ENCODE measurements at regions not wholly inside any gene's neighbourhood (a gene's known extent, or its start where the extent isn't known, plus 50 kb on each side); places are given as distances from the start of the nearest gene placed in this dataset.
A peak's percentile ranks its signal among the peaks of the same experiment; 100 is the strongest.

DNA sequence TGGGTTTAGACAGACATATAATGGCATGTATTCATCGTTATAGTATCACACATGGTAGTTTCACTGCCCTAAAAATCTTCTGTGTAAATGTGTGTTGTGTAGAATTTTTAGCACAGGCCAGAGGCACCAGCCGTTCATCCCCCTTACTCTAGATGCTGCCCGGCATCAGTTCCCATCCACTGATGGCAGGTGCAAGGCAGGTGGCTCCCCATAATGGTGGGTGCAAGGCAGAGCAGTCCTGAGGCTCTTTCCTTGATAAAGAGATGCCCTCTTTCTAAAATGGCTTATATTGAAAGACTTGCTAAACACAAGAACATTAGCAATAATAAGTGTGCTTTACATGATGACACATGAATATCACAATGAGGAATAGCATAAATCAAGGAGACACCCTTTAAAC lies 508.5 kb downstream of the EPHA4 start:
- ATAC-seq (no peak), FAIRE-seq (no peak), DNase-seq (ENCODE audit: low spot score) (no peak)
- Histone ChIP-seq H3K4me3 (replicated peaks in 1 of 3; ENCODE audit: insufficient read depth in 1 of 3, low read depth in 2 of 3, low read length in 3 of 3) (no peak overlapping the region), H2AFZ (ENCODE audit: low read length) (no peak overlapping the region), H3K9me3 (ENCODE audit: low read length) (peaks cover 27% of the 10 kb centered on the region), H3K27ac (ENCODE audit: extremely low read length, insufficient read depth, low read length) (no peak overlapping the region), H3K4me2 (ENCODE audit: low read depth, low read length) (no peak overlapping the region), H3K27me3 (ENCODE audit: control insufficient read depth in 1 of 2, insufficient read depth in 2 of 2, low read length in 2 of 2) (no peaks in the 10 kb centered on the region), H4K20me1 (ENCODE audit: insufficient read depth, low read length) (no peaks in the 10 kb centered on the region), H3K4me1 (ENCODE audit: insufficient read depth, low read length) (no peaks in the 10 kb centered on the region), H3K79me2 (ENCODE audit: insufficient read depth, low read length) (no peaks in the 10 kb centered on the region), H3K36me3 (replicated peaks in 1 of 2; ENCODE audit: control insufficient read depth in 1 of 2, insufficient read depth in 2 of 2, low read length in 2 of 2) (no peaks in the 10 kb centered on the region), H3K9ac (ENCODE audit: insufficient read depth, low read depth, low read length) (no peak overlapping the region)
- in situ Hi-C loops (cut with HindIII; ENCODE audit: extremely low pct_ligation_motif_present, low pct_unique_long_range_greater_than_20kb) (no loop called here), intact Hi-C loops (cut with micrococcal nuclease; ENCODE audit: unreplicated experiment) (no loop called here)
- TF ChIP-seq ARNTL (CRISPR knock-in tag; IDR thresholded peaks at IDR 0.05) (no peak), ZNF556 (CRISPR knock-in tag; IDR thresholded peaks at IDR 0.05; ENCODE audit: borderline replicate concordance) (no peak), ZNF570 (CRISPR knock-in tag; IDR thresholded peaks at IDR 0.05; ENCODE audit: borderline replicate concordance) (no peak), ZNF569 (CRISPR knock-in tag; IDR thresholded peaks at IDR 0.05; ENCODE audit: borderline replicate concordance) (no peak), MZF1 (CRISPR knock-in tag; IDR thresholded peaks at IDR 0.05; ENCODE audit: borderline replicate concordance) (no peak), JARID2 (CRISPR knock-in tag; IDR thresholded peaks at IDR 0.05; ENCODE audit: insufficient replicate concordance) (no peak), CBX2 (IDR thresholded peaks at IDR 0.05; ENCODE audit: low read depth, low read length) (no peak), CBX2 (CRISPR knock-in tag; IDR thresholded peaks at IDR 0.05; ENCODE audit: low read depth) (no peak), SPEN (CRISPR knock-in tag; IDR thresholded peaks at IDR 0.05; ENCODE audit: low read depth) (no peak)
- 2% methylated on average over 3 of the region's 3 CpGs for WGBS (ENCODE audit: low lambda C conversion rate)
- no TSS peak for BruUV-seq (replicated peaks)
- POLR2A ChIA-PET, result no interaction called here
- CTCF ChIA-PET (ENCODE audit: low intra/inter-chr PET ratio, low total read pairs), result no interaction called here

DNA sequence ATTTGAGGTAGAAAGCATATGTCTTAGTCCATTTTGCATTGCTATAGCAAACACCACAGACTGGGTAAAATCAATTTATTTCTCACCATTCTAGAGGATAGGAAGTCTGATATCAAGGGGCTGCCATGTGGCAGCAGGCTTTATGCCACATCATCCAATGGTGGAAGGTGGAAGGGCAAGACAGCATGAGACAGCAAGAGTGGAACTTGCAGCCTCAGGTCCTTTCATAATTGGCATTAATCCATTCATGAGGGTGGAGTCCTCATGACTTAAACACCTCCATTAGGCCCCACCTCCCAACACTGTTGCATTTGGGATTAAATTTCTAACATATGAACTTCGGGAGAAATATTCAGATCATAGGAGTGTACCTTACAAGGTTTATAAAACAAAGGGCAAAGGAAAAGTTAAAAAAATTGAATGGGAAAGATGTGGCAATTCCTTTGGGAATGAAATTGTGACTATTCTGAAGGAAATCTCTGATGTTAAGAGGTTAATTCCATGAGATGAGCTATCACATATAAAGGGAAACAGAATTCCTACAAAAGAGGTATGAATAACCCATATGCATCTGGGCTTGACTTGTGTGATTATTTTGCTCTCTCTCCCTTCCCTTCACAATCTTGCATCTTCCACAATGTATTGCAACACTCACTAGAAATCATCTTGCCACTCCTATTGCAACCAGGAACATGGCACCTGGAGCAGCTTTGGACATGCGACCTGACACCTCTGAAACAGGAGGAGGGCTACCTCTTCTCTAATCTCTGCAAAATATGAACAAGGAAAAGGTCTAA lies 507.8 kb downstream of the EPHA4 start:
- intact Hi-C loops (cut with micrococcal nuclease; ENCODE audit: unreplicated experiment), result no loop called here
- no peaks in the 10 kb centered on the region for H4K20me1 ChIP-seq (ENCODE audit: insufficient read depth, low read length)
- no peak overlapping the region for H3K4me2 ChIP-seq (ENCODE audit: low read depth, low read length)
- whole genome bisulfite sequencing (ENCODE audit: low lambda C conversion rate), result 0% methylated on average over 2 of the region's 2 CpGs
- in situ Hi-C loops (cut with HindIII; ENCODE audit: extremely low pct_ligation_motif_present, low pct_unique_long_range_greater_than_20kb), result no loop called here
- no TSS peak for BruUV-seq (replicated peaks)
- no peak overlapping the region for H3K9ac ChIP-seq (ENCODE audit: insufficient read depth, low read depth, low read length)
- no peak overlapping the region for H2AFZ ChIP-seq (ENCODE audit: low read length)
- DNase-seq (ENCODE audit: low spot score), result no peak
- ChIA-PET POLR2A (no interaction called here), CTCF (ENCODE audit: low intra/inter-chr PET ratio, low total read pairs) (no interaction called here)
- ATAC-seq, result no peak
- TF ChIP-seq, protein P1, sequence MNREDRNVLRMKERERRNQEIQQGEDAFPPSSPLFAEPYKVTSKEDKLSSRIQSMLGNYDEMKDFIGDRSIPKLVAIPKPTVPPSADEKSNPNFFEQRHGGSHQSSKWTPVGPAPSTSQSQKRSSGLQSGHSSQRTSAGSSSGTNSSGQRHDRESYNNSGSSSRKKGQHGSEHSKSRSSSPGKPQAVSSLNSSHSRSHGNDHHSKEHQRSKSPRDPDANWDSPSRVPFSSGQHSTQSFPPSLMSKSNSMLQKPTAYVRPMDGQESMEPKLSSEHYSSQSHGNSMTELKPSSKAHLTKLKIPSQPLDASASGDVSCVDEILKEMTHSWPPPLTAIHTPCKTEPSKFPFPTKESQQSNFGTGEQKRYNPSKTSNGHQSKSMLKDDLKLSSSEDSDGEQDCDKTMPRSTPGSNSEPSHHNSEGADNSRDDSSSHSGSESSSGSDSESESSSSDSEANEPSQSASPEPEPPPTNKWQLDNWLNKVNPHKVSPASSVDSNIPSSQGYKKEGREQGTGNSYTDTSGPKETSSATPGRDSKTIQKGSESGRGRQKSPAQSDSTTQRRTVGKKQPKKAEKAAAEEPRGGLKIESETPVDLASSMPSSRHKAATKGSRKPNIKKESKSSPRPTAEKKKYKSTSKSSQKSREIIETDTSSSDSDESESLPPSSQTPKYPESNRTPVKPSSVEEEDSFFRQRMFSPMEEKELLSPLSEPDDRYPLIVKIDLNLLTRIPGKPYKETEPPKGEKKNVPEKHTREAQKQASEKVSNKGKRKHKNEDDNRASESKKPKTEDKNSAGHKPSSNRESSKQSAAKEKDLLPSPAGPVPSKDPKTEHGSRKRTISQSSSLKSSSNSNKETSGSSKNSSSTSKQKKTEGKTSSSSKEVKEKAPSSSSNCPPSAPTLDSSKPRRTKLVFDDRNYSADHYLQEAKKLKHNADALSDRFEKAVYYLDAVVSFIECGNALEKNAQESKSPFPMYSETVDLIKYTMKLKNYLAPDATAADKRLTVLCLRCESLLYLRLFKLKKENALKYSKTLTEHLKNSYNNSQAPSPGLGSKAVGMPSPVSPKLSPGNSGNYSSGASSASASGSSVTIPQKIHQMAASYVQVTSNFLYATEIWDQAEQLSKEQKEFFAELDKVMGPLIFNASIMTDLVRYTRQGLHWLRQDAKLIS (CRISPR knock-in tag; IDR thresholded peaks at IDR 0.05), result no peak
- TF ChIP-seq CEBPB (IDR thresholded peaks at IDR 0.05; ENCODE audit: borderline replicate concordance, low read depth, low read length), result peak; percentile 32; the same call in 1 of the 2 replicates
- no peak for FAIRE-seq
- no peaks in the 10 kb centered on the region for H3K79me2 ChIP-seq (ENCODE audit: insufficient read depth, low read length)
- H3K36me3 ChIP-seq (replicated peaks in 1 of 2; ENCODE audit: control insufficient read depth in 1 of 2, insufficient read depth in 2 of 2, low read length in 2 of 2), result no peaks in the 10 kb centered on the region
- no peak overlapping the region for H3K4me3 ChIP-seq (replicated peaks in 1 of 3; ENCODE audit: insufficient read depth in 1 of 3, low read depth in 2 of 3, low read length in 3 of 3)
- H3K27ac ChIP-seq (ENCODE audit: extremely low read length, insufficient read depth, low read length), result no peak overlapping the region
- H3K9me3 ChIP-seq (ENCODE audit: low read length), result peaks cover 20% of the 10 kb centered on the region
- no peaks in the 10 kb centered on the region for H3K4me1 ChIP-seq (ENCODE audit: insufficient read depth, low read length)
- H3K27me3 ChIP-seq (ENCODE audit: control insufficient read depth in 1 of 2, insufficient read depth in 2 of 2, low read length in 2 of 2), result no peaks in the 10 kb centered on the region
